GM04503 (cell line): ENCODE measurements at regions not wholly inside any gene's neighbourhood (a gene's known extent, or its start where the extent isn't known, plus 50 kb on each side); places are given as distances from the start of the nearest gene placed in this dataset.
A peak's percentile ranks its signal among the peaks of the same experiment; 100 is the strongest.

Source experiments
- DNase-seq: peaks from one replicate; pipeline ENCODE4 v3.0.0-alpha.2; 2012; ENCODE audit warnings: low read depth

GRCh38 chr13:47426126-47426849 is 529.4 kb upstream of the HTR2A start:
- DNase-seq, result peak; percentile 58

GRCh38 chr13:47421525-47421924 is 524.7 kb upstream of the HTR2A start:
- no peak for DNase-seq

GRCh38 chr13:47420568-47420967 is 523.7 kb upstream of the HTR2A start:
- no peak for DNase-seq

DNA sequence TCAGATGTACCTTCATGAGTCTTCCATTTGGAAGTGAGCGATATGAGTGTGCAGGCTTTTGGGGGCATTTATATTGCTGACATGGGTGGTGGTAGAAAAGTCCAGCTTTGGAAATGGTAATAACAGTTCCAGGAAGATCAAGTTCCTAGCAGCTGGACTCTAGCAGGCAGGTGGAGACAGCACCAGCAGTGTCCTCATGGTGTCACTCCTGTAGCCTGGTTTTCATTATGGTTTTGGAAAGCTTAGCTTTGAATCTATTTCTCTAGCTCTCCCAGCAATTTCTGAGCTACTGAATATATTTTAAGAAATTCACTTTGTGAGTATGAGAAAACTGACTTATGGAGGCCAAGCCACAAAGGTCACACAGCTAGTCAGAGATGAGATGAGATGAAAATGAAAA is 523.2 kb upstream of the HTR2A start:
- DNase-seq, result no peak

DNA sequence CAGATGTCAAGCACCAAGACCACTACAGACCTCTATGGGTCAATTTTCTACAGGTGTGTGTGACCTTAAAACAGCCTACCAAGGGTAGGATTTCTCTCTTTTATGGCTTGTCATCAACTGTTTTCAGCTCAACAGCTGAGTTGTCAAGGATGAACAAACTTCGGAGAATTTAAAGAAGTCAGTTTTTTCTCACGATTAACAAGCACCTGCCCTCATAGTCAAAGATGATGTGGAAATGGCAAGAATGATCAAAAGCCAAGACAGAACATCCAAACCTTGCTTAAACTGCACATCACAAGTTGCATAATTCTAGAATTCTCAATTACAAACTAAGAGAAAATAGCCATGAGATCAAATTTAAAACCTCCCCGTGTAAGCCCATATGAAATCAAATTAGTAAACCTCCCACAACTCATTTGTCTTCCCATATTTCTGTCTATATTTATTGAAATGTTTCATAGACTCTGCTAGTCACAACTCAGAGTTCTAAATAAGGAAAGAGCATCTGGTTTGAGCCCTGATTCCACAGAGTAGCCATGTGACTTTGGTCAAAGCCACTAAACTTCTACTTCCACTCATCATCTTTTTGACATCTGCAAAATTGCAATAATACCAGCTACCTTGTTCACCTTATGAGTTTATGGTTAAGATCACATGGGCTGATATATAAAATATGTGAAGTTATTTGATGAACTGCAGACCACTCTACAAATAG is 521.5 kb upstream of the HTR2A start:
- no peak for DNase-seq

- no peak for DNase-seq
These were observed 520.6 kb upstream of the HTR2A start for GRCh38 chr13:47417485-47417884.

DNA sequence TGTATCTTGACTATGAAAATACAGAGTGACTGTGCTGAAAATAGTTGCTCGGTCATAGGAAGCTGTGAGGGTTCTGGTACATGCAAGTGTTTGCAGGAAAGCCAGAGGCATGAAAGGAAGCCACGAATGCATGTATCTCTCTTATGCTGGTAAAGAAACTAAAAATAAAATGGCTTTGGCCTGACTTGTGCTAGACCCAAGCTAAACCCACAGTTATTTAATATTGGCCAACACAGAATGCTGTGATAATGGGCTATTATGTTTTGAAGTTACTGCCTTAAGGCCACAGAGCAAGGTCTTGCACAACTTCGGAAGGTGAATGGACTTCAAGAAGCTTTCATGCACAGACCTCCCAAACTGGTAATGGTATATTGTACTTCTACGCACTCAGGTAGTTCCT is 518.2 kb upstream of the HTR2A start:
- DNase-seq, result no peak

- DNase-seq, result no peak
These were observed 516.7 kb upstream of the HTR2A start for GRCh38 chr13:47413526-47413925.

GRCh38 chr13:47413112-47413511 is 516.3 kb upstream of the HTR2A start:
- no peak for DNase-seq

- no peak for DNase-seq
These were observed 512.9 kb upstream of the HTR2A start for GRCh38 chr13:47409778-47410177.

- DNase-seq, result no peak
These were observed 511.9 kb upstream of the HTR2A start for GRCh38 chr13:47408546-47409319.

- no peak for DNase-seq
These were observed 511.0 kb upstream of the HTR2A start for GRCh38 chr13:47407808-47408207.

DNA sequence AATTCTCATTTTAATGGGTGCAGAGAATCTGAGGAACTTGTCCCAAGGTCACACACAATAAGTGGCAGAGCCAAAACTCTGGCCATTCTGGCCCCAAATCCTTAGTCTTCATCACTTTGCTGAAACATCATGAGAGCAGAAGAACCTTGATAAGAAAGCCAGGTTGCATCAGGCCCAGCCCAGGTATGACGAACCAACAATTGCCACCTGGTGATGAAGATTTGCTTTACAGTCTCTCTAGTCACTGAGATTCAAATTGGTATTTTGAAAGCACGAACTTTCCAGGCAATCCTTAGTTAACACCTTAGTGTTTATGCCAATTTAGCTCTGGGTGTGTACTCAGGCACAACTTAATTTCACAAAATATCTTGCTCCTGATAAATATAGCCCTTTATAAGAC is 502.7 kb upstream of the HTR2A start:
- no peak for DNase-seq

- no peak for DNase-seq
These were observed 500.9 kb upstream of the HTR2A start for GRCh38 chr13:47397739-47398138.

DNA sequence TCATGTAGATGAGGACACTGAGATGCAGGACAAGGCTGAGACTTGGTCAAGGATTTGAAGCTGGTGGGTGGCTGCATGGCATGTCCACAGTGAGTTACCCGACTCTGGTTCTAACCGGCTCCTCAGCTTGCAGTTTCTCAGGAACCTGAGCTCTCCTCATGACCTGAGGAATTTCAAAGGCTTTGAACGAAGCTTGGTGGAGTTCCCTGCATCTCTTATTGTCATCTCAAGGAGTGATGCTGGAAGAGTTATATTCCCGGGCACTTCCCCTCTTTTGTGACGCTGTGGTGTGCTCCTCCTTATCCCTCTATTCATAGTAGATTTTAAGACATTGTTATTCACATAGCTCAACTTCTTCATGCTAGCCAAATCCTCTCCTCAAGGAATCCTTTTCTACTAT is 500.1 kb upstream of the HTR2A start:
- DNase-seq, result no peak

DNA sequence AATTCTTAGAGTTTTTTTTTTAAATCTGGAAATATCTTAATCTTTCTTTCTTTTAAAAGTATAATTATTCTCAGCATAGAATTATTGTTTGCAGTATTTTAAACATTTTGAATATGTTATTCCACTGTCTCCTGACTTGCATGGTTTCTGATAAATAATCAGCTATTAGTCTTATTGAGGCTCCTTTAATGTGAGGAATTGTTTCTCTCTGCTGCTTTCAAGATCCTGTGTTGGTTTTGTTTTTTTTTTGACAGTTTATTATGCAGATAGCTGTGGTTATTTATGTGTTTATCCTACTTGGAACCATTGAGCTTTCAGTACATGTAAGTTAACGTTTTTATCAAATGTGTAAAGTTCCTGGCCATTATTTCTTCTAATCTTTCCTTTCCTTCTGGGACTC is 477.9 kb upstream of the HTR2A start:
- no peak for DNase-seq

GRCh38 chr13:47372751-47373150 is 475.9 kb upstream of the HTR2A start:
- no peak for DNase-seq

DNA sequence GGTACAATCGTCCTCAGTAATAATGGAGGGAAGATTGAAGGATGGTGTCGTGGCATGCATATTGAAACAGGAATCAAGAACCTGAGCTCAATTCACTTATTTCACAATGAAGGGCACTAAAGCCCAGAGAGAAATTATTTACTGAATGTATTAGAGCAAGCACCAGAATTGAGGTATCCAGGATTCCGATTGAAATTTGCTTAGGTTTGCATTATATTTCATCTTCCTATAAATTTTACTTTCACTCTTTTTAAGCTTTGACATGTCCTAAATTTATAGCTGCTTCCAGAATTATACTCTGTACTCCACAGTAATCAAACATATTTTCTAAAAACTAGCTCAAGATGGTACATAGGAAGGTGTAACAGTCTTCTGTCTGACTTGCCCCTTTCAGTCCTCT is 454.9 kb upstream of the HTR2A start:
- DNase-seq, result no peak

DNA sequence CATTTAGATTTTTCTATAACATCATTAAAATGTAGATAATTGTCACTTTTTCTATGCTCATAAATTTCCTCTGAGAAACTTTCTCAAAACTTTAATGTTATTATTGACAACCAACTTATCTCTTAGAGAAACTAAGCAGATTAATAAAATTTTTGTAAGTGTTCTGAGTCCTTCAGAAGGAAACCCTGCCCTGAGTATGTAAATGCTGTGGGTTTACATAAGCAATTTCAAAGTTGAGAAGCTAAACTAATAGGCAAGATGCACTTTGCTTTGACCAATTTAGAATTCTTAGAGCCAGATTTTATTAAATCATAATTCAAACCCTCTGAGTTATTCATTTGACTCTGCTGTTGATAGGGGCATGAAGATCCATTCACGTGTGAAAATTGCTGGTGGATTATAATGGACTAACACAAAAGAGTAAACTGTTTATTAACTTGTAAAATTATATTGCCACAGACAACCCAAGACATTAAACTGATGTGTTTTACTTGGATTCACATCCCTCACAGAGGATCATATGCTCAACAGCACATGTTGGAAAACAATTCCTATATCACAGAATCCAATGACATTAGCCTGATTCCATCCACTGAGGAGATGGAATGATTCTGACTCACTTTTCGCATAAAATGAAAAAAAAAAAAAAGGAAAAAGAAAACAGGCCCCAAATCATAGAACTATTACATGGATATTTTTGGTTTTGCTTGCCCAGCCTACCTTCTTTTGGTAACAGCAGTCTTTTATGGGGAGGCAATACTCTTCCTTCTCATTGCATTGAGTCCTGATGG is 453.7 kb upstream of the HTR2A start:
- no peak for DNase-seq

DNA sequence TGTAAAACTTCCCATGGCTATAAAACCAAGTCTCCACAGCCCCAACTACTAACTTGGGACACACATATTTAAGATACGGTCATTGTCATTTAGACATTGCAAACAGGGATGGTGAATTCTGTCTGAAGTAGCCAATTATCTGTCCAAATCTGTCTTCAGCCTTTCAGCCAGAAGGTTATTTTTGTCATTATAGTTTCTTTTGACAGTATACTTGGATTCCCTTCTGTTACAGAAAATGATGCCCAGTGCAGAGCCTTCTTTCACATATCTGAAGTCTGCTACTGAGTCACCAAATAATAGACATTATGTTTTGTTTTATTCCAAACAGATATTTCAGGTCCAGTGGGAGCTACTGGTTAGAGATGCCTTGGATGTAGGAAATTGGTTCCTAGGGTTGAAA is 452.4 kb upstream of the HTR2A start:
- no peak for DNase-seq

DNA sequence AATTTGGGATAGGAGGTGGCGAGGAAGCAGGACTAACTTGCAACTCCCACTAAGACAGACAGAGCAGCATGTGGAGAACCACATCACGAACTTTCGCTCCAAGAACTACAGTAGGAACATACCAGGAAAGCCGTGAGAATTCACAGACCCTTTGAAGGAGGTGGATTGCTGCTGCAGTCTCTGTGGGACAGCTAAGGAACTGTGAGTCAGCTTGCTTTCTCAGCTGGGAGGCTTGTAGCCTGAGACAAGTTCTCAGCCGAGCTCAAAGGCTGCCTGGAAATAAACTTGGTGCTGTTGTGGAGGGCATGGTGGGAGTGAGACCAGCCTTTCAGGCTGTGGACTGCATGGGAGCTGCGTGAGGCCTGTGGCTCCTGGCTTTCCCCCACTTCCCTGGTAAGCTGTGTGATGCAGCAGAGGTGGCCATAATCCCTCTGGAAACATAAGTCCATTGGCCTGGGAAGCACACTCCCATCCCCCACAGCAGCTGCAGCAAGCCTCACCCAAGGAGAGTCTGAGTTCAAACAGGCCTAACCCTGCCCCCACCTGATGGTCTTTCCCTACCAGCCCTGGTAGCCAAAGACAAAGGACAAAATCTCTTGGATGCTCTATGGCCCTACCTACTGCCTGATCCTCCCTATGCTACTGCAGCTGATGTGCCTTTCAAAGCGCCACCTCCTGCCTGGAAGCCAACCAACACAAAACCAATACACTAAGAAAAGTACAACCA is 441.1 kb upstream of the HTR2A start:
- peak; percentile 13 for DNase-seq

DNA sequence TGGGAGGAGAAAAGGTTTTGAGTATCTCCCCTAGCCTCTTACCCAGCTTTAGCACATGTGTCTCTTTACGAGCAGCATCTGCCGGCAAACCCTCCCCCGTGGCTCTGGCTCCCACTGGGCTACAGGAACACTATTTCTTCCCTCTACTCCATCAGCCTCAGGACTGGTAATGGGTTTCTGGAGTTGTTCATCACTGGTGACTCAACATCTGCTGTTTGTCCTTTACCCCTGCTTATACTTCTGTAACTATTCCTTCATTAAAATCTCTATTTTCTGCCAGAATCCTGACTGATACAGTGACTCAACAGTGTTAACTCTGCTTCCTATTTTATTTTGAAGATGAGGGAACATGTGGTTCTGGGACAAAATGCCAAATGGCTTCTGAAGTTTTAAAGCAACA is 437.3 kb upstream of the HTR2A start:
- peak; percentile 86 for DNase-seq
